ENCODE measurements at regions not wholly inside any gene's neighbourhood (a gene's known extent, or its start where the extent isn't known, plus 50 kb on each side); places are given as distances from the start of the nearest gene placed in this dataset.

DNA sequence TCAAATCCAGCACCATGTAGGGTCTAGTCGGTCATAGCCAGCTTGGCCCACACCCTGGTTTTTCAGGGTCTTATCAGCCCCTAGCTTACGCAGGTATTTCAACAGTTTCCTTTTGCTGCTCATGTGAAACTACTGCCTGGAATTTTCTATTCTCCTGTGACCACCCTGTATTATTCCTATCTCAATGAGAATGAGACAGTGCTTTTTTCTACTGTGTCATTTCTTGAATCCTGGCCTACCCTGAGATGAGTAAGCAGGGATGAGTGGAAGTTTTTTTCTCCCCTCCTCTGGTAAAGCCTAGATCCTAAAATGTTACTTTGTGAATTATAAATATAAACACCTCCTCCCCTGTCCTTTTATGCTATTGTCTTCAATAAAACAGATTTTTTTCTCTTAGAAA lies 62.7 kb upstream of the ARID2 start:
- TF ChIP-seq, protein P1, sequence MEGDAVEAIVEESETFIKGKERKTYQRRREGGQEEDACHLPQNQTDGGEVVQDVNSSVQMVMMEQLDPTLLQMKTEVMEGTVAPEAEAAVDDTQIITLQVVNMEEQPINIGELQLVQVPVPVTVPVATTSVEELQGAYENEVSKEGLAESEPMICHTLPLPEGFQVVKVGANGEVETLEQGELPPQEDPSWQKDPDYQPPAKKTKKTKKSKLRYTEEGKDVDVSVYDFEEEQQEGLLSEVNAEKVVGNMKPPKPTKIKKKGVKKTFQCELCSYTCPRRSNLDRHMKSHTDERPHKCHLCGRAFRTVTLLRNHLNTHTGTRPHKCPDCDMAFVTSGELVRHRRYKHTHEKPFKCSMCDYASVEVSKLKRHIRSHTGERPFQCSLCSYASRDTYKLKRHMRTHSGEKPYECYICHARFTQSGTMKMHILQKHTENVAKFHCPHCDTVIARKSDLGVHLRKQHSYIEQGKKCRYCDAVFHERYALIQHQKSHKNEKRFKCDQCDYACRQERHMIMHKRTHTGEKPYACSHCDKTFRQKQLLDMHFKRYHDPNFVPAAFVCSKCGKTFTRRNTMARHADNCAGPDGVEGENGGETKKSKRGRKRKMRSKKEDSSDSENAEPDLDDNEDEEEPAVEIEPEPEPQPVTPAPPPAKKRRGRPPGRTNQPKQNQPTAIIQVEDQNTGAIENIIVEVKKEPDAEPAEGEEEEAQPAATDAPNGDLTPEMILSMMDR (IDR thresholded peaks at IDR 0.05), result no peak
- TF ChIP-seq POLR2A (IDR thresholded peaks at IDR 0.05), result no peak
- TF ChIP-seq EP300 (IDR thresholded peaks at IDR 0.05), result no peak
- TF ChIP-seq POLR2AphosphoS5 (IDR thresholded peaks at IDR 0.05), result no peak

All from suprapubic skin (tissue), 4 donors.